ENCODE measurements at regions not wholly inside any gene's neighbourhood (a gene's known extent, or its start where the extent isn't known, plus 50 kb on each side); places are given as distances from the start of the nearest gene placed in this dataset.
A peak's percentile ranks its signal among the peaks of the same experiment; 100 is the strongest.

DNA sequence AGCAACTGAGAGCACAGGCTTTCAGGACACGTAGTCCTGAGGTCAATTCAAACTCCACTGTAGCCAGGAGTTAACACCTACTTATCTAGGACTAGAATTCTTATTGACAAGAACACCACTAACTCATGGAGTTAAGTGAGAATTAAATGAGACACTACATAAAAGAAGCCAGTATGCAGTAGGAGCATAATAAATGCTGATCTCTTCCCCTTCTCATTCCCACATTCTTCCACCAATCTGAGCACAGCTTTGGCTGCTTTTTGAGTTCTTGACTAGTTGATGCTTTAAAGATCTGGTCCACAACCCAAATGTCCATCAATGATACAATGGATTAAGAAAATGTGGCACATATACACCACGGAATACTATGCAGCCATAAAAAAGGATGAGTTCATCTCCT lies 55.2 kb downstream of the TTC32 start:
- DNase-seq, result no peak

DNA sequence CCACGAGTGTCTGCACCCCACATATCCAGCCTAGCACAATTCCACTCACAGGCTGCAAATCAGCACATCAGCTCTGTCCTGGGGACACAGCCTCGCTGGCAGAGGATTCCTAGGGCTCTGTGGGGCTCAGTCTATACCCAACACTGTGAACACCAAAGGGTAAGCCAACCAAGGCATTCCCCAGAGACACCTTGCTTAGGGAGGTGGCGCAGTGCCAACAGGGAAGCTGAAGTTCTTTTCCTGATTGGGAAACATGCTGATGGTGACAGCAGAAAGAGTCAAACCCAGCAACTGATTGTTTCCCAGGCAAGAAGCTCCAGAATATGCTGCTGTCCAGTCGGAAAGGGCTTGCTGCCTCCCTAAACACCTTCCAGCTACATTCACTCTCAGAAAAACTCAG lies 55.8 kb downstream of the TTC32 start:
- no peak for DNase-seq

GRCh38 chr2:19845323-19845920 lies 56.4 kb downstream of the TTC32 start:
- no peak for DNase-seq

DNA sequence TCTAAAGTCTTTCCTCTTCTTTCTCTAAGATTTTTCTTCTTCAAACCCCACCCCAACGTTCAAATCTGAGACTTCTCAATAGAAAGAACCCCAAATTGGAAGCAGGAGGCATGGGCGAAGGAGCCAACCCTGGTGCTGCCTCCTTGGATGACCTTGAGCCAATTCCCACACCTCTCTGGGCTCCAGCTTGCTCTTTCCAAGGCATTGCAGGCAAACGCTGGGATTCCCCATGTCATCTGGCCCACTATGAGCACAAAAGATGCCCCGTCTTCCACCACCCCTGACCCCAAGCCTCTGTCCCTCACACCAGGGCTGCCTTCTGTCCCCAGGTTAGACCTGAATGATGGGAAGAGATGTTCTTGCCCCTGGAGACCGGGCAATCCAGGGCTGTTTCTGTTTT lies 57.0 kb downstream of the TTC32 start:
- no peak for DNase-seq

DNA sequence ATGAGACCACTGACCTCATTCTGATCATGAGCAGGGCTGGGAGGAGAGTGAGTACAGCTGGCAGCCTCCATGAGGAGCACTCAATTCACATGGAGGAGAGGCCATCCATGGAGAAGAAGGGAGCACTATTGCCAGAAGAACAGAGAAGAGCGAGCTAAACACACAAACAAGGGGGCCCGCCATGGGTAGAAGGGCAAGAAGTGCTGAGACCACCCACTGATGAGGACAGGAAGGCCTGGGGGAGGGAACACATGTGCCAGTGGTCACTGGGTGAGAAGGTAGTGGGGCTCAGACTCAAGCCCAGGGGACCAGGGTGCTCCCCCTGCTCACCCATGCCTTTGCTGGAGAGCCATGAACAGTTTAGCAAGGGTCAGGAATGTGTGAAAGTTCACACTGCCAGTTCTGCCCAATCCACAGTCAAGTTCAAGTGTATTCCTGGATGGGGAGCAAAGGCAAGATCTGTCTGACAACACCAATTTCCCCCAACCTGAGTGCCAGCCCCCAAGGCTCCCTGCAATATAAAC lies 57.7 kb downstream of the TTC32 start:
- DNase-seq, result no peak

GRCh38 chr2:19841918-19842693 lies 59.7 kb downstream of the TTC32 start:
- no peak for DNase-seq

GRCh38 chr2:19839438-19839837 lies 62.3 kb downstream of the TTC32 start:
- DNase-seq, result no peak

GRCh38 chr2:19838616-19839015 lies 63.2 kb downstream of the TTC32 start:
- no peak for DNase-seq

DNA sequence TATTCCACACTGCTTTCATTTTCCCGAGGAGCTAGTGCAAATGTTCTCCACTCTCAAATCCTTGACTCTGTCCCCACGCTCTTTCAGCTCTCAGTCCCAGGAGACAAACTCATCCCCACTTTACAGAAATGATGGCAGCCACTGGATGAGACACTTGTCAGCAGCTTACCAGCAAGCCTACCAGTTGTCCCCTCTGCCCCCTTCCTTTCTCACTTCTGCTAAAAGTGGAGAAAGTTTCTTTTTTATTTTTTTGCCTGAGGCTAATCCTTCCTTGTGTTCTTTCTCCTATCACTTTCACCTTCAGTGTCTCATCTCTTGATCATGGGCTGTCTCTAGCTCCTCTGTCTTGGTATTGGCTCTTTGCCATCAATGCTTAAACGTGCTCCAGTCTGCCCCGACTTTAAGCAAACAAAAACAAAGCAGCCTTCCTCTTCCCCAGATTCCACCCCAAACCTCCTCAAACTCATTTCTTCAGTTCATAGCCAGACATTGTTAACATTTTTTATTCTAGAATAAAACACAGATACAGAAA lies 64.5 kb downstream of the TTC32 start:
- DNase-seq, result no peak

GRCh38 chr2:19835781-19836281 lies 66.0 kb downstream of the TTC32 start:
- DNase-seq, result no peak

DNA sequence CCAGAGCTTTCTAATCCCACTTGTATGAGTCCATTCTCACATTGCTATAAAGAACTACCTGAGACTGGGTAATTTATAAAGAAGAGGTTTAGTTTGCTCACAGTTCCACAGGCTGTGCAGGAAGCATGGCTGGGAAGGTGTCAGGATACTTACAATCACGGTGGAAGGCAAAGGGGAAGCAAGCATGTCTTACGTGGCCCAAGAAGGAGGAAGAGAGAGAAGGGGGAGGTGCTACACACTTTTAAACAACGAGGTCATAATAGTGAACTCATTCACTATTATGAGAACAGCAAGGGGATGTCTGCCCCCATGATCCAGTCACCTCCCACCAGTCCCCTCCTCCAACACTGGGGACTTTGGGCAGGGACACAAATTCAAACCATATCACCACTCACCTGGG lies 67.8 kb downstream of the TTC32 start:
- DNase-seq, result no peak

DNA sequence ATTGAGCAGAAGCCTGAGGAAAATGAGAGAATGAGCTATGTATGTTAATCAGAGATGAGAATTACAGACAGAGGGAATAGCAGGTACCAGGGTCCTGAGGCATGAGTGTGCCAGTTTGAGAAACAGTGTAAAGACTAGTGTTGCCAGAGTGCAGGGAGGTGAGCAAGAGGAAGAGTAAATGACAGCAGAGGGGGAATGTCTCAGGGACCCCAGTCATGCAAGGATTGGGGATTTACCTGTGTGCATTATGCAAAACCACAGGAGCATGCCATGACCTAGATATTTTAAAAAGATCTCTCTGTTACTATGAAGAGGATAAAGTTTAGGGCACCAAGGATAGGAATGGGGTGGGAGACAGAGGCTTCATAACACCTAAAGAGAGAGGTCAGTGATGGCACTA lies 72.1 kb downstream of the TTC32 start:
- DNase-seq, result no peak

DNA sequence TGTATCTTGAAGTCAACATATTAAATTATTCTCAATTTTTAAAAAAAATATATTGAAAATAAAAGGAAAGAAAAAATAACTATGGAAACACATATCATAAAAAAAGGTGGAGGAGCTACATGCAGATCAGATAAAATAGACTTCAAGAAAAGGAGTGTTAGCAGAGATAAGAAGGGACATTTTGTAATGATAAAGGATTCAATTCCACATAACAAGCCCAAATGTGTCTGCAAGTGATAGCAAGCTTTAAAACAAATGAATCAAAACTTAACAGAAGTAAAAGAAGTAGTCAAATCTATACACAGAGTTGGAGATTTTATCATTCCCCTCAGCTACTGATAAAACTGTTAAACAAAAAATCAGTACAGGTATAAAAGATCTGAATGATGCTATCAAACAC lies 74.9 kb downstream of the TTC32 start:
- no peak for DNase-seq

DNA sequence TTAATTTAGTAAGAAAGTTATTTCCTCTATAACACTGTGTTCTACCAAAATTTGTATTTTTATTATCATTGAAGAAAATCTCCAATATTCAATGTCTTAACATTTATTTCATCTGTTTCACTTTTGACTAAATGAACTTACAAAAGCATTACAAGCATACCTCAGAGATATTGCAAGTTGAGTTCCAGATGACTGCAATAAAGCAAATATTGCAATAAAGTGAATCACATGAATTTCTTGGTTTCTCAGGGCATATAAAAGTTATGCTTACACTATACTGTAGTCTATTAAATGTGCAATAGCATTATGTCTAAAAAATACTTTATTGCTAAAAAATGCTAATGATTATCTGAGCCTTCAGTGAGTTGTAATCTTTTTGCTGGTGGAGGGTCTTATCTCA lies 78.3 kb downstream of the TTC32 start:
- no peak for DNase-seq

DNA sequence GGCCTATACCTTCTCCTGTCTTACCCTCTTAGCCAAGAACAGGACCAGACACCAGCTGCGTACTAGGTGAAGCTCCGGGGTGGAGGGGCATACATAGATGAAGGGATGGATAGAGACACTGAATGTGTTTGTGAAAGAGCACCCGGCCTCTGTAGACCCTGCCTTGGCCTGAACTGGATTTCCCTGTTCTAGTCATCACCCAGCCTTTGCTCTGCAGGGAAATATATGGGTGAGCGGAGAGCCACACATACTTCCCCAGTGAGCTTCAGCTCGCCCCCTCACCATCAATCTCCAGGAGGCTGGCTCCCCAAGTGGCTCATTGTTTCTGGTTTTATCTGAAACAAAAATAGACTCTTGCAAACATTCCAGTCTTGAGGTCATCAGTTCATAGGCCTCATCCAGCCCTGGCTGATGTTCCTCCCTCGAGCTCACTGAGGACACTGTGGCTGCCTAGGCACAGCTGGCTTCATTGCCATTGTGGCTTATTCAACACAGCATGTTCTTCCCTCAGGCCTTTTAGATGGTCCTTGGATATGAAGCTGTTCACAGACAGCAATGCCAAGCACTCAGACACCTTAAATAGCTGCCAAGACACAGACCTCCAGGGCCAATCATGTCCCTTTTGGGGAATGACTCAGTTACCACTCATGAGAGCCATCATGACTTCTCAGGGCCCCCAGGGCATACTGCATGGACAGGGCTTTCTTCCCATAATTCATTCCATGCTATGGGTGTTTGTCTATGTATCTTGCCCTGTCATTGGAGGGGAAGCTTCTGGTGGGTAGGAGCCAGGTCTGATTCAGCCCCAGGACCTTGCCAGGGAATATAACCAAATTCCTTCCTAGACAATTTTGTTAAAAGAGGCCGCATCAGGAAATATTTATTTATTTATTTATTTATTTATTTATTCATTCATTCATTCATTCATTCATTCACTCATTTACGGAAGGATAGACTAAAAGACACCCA lies 82.4 kb downstream of the TTC32 start:
- no peak for DNase-seq

- DNase-seq, result no peak
Measured at GRCh38 chr2:19818543-19818942, 83.2 kb downstream of the TTC32 start.

DNA sequence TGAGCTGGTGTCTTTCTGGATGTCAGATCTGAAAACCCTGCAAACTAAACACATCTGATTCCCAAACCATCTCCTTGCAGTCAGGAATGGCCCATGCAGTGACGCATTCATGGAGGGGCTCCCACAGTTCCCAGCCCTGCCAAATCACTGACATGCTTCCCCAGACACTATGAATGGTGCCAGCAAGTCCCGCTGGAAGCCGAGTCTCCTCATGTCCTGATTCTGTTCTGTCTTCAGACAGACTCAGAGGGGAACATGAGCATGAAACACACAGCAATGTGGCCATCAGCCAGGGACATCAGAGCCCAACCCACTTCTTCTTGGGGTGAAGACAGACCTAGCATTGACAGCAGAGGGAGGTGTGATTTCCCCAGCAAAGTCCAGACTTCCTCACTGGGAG lies 83.7 kb downstream of the TTC32 start:
- no peak for DNase-seq

DNA sequence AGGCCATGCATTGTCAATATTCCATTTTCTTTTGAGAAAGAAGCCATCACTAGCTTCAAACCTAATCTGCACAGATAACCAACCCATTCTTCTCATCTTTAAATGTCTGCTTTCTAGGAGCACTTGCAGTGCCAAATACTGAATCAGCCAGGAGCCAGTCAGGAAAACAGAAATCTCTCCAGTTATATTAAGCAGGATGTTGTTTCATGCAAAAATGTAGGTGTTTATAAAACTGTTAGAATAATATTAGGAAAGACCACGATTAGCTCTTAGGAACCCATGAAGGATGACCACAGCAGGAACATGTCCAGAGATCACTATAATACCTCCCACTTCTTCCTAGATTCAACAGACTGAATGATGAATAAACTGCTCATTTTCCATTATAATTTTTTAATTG lies 86.0 kb downstream of the TTC32 start:
- DNase-seq, result no peak

GRCh38 chr2:19812166-19812565 lies 89.6 kb downstream of the TTC32 start:
- DNase-seq, result peak in 1 of 51 donors; percentile 6

GRCh38 chr2:19811186-19811585 lies 90.6 kb downstream of the TTC32 start:
- DNase-seq, result no peak

DNA sequence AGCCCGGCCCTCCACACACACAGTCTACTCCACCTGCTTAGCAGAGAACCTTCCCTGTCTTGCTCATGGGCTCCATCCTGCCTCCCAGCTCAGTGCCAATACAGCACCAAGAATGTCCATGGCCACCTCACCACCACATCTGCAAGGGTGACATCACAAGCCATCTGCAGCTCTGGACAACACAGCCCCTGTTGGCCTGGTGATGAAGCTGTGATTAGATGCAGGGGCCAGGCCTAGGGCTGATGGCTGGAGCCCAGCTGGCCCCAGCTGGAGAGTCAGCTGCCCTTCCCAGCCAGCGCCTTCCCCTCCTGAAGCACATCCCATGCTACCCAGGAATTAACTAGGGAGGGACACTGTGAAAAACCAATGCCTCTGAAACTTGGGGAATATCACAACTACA lies 91.1 kb downstream of the TTC32 start:
- DNase-seq, result peak in 4 of 51 donors; percentile 1 to 8 (median 6)

DNA sequence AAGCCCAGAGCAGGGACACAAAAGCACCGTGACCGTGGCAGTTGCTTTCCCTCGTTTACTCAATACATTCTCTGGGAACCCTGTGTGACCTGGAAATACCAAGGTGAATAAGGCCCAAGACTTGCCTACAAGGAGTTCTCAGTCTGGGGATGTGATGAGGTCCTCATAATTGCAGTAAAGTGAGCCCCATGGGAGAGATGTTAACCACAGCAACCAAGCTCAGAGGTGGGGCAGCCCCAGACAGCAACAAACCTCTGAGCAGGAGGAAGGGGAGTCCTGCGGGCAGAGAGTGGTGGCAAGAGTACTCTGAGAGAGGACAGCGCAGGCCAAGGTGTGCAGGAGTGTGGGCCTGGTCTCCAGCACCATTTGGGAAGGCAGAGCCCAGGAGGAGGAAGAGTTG lies 91.6 kb downstream of the TTC32 start:
- no peak for DNase-seq

Measured in hypothalamus (tissue), 51 donors.